Suprapubic skin (tissue), 3 donors: ENCODE measurements at regions not wholly inside any gene's neighbourhood (a gene's known extent, or its start where the extent isn't known, plus 50 kb on each side); places are given as distances from the start of the nearest gene placed in this dataset.

ENCODE experiments used
- CTCF ChIP-seq, 2 donors: fragments of 200-600 bp in 1 of 2; fragments of 450-650 bp in 1 of 2; sonication (generic) in 1 of 2; IDR thresholded peaks; one replicate each; pipeline ENCODE4 v1.5.1; 2016 to 2019; ENCODE audit warnings: antibody characterized with exemption in 2 of 2, mild to moderate bottlenecking in 1 of 2, moderate library complexity in 1 of 2
- EP300 ChIP-seq: sonication (generic); formaldehyde crosslinking; IDR thresholded peaks from one replicate; pipeline ENCODE4 v1.6.1; 2017; ENCODE audit warnings: antibody characterized with exemption

- no peak for TF ChIP-seq CTCF (IDR thresholded peaks at IDR 0.05)
- no peak for TF ChIP-seq EP300
These were observed 104.9 kb upstream of the SLCO6A1 start for GRCh38 chr5:102603670-102604069.
